Uterus (tissue), 2 donors: ENCODE measurements at regions not wholly inside any gene's neighbourhood (a gene's known extent, or its start where the extent isn't known, plus 50 kb on each side); places are given as distances from the start of the nearest gene placed in this dataset.

Source experiments
- CTCF ChIP-seq, 4 experiments: fragments of 200-600 bp in 2 of 4; fragments of 450-650 bp in 2 of 4; sonication (generic) in 2 of 4; IDR thresholded peaks; one replicate each; pipeline ENCODE4 v1.5.1; 2016 to 2019; ENCODE audit warnings: antibody characterized with exemption in 4 of 4, mild to moderate bottlenecking in 2 of 4, moderate library complexity in 1 of 4
- POLR2A ChIP-seq, 2 donors: fragments of 450-650 bp; IDR thresholded peaks; one replicate each; pipeline ENCODE4 v1.6.1; 2016; ENCODE audit warnings: antibody characterized with exemption in 2 of 2, mild to moderate bottlenecking in 1 of 2, moderate library complexity in 1 of 2

- TF ChIP-seq CTCF (IDR thresholded peaks at IDR 0.05) (no peak), POLR2A (IDR thresholded peaks at IDR 0.05) (no peak)
Measured at GRCh38 chr13:39148513-39148961, 110.3 kb downstream of the NHLRC3 start.
